ENCODE measurements at regions not wholly inside any gene's neighbourhood (a gene's known extent, or its start where the extent isn't known, plus 50 kb on each side); places are given as distances from the start of the nearest gene placed in this dataset.

DNA sequence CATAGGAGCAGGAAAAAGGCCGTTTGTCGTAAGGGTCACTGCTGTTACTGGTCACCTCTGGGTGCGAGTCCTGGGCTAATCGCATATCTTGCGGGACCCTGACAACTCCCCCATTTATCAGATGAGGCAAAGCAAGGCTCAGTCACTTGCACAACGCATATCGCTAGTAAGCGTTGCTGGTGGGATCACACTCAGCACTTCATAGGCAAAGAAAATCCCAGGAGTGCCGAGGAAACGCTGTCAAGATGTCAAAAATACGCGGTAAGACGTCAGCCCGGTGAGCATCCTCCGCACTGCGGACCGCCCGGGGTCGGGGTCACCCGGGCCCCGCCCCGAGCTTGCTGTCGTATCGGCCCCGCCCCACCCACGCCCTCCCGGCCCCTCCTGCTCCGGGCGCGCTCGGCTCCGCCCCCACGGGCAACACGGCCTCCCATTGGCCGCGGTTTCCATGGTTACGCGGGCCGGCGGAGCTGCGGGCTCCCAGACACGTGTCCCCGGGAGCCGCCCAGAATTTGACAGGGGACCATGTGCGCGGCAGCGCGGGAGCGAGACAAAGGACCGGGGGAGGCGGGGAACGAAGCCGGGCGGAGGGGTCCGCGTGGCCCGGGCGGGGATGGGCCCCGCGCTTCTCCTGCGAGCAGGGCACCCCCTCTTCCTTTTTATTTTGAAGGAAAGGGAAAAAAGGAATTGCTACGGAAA lies 80.2 kb upstream of the IER5L start:
- Histone ChIP-seq H3K36me3 (ENCODE audit: insufficient read depth, low read length) (no peaks in the 10 kb centered on the region), H3K27ac (ENCODE audit: low read depth, low read length) (no peak overlapping the region), H3K27me3 (ENCODE audit: insufficient read depth, low read length) (peaks cover 32% of the 10 kb centered on the region), H3K9me3 (ENCODE audit: insufficient read depth, low read depth, low read length) (no peaks in the 10 kb centered on the region), H3K9ac (ENCODE audit: low read depth, low read length) (peak overlapping the region; percentile 54), H3K4me3 (ENCODE audit: low read length) (peak overlapping the region; percentile 39), H3K4me1 (ENCODE audit: insufficient read depth, low read length) (peaks cover 7% of the 10 kb centered on the region)
- 8% methylated on average over 62 of the region's 62 CpGs for WGBS

- Histone ChIP-seq H3K27ac (ENCODE audit: low read depth, low read length) (no peak overlapping the region), H3K27me3 (ENCODE audit: insufficient read depth, low read length) (peaks cover 32% of the 10 kb centered on the region), H3K36me3 (ENCODE audit: insufficient read depth, low read length) (no peaks in the 10 kb centered on the region), H3K9ac (ENCODE audit: low read depth, low read length) (no peak overlapping the region), H3K9me3 (ENCODE audit: insufficient read depth, low read depth, low read length) (no peaks in the 10 kb centered on the region), H3K4me1 (ENCODE audit: insufficient read depth, low read length) (peaks cover 7% of the 10 kb centered on the region), H3K4me3 (ENCODE audit: low read length) (no peak overlapping the region)
- 84% methylated on average over 13 of the region's 13 CpGs for WGBS
Observed at GRCh38 chr9:129256959-129257713, 79.1 kb upstream of the IER5L start.

DNA sequence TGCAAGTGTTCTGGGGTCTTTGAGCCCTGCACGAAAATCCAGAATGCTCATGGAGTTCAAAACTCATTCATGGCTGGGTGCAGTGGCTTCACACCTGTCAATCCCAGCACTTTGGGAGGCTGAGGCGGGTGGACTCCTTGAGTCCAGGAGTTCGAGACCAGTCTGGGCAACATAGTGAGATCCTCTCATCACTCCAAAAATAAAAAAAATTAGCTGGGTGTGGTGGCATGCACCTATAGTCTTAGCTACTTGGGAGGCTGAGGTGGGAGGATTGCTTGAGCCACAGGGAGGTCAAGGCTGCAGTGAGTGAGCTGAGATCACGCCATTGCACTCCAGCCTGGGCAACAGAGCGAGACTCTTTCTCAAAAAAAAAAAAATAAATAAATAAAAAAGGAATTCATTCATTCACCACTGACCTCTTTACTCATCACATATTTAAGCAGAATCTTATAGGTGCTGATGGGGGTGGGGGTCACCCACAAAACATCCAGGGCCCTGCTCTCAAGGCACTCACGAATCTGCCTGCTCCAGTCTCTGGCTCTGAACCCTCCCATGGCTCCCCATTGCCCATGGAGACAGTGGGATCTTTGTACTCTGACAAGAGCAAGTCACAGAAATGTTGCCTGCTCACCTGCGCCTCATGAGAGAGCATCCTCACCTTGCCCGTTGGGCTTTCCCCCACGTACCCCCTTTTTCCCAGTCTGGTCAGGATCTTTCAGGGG lies 76.7 kb upstream of the IER5L start:
- H3K9ac ChIP-seq (ENCODE audit: low read depth, low read length), result no peak overlapping the region
- no peaks in the 10 kb centered on the region for H3K36me3 ChIP-seq (ENCODE audit: insufficient read depth, low read length)
- no peak overlapping the region for H3K4me3 ChIP-seq (ENCODE audit: low read length)
- no peaks in the 10 kb centered on the region for H3K9me3 ChIP-seq (ENCODE audit: insufficient read depth, low read depth, low read length)
- WGBS, result 82% methylated on average over 7 of the region's 9 CpGs
- peaks cover 25% of the 10 kb centered on the region for H3K27me3 ChIP-seq (ENCODE audit: insufficient read depth, low read length)
- no peak overlapping the region for H3K27ac ChIP-seq (ENCODE audit: low read depth, low read length)
- peaks cover 7% of the 10 kb centered on the region for H3K4me1 ChIP-seq (ENCODE audit: insufficient read depth, low read length)

DNA sequence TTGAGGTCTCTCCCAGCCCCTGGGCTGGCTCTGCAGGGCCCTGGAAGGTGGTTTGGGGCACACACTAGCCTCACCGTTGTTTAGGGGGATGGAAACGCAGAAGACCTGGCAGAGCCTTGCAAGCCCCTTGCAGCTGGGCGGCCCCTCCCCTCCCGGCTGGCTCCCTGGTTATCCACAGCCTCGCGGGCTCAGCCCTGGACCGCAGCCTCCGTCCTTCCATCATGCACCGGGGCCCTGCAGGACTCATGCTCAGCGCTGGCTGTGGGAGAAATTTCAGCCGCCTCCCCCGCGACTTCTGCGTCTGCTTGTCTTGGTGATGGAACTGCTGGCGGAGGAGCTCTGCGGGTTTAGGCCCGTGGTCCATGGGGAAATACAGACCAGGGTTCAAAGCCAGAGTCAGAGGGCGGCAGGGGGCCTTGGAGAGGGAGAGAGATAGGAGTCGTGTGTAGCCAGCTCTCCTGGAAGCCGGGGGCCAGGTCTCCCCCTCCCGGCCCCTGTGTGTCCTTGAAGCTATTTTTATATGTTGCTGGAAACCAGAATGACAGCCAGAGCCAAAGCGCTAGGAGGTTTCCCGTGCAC lies 75.8 kb upstream of the IER5L start:
- WGBS, result 78% methylated on average over 23 of the region's 23 CpGs
- Histone ChIP-seq H3K4me1 (ENCODE audit: insufficient read depth, low read length) (peaks cover 3% of the 10 kb centered on the region), H3K9ac (ENCODE audit: low read depth, low read length) (no peak overlapping the region), H3K27ac (ENCODE audit: low read depth, low read length) (no peak overlapping the region), H3K27me3 (ENCODE audit: insufficient read depth, low read length) (peaks cover 17% of the 10 kb centered on the region), H3K9me3 (ENCODE audit: insufficient read depth, low read depth, low read length) (no peaks in the 10 kb centered on the region; the same call in 1 of the 2 replicates), H3K4me3 (ENCODE audit: low read length) (no peak overlapping the region), H3K36me3 (ENCODE audit: insufficient read depth, low read length) (no peaks in the 10 kb centered on the region)

DNA sequence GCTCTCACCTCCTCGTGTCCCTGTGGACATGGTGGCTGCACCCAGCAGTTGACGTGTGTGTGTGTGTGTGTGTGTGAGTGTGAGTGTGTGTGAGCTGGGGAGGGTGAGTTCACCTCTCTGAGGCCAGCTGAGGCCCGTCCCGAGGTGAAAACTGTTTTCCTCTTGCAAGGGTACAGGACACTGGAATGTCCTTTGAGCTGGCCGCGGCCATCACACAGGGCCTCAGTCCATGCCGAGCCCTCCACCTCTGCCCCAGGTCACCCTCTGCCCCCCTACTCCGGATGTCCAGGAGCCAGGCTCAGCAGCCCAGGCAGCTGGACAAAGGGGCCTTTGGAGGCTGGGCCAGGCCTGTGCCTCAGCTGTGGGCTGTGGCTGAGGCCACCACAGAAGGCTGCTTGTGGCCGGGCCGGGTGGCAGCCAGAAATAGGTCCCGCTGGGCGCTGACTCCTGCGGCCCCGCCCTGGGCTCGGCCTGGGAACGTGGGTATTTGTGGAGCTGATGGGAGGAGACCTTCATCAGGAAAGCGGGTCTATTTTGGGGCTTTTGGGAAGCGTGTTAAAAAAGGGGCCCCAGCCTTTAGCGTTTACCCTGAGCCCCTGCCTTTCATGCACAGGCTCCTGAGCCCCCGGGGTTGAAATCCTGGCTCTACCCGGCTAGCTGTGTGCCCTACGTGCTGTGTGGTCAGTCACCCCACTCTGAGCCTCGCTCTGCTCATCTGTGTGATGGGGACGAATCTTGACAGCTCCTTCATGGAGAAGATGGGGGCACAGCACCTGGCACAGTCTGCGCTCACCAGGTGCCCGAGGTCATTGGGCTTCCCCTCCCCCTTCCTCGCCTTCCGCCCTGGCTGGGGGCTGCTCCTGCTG lies 75.1 kb upstream of the IER5L start:
- no peaks in the 10 kb centered on the region; the same call in 1 of the 2 replicates for H3K4me1 ChIP-seq (ENCODE audit: insufficient read depth, low read length)
- H3K36me3 ChIP-seq (ENCODE audit: insufficient read depth, low read length), result no peaks in the 10 kb centered on the region
- H3K9ac ChIP-seq (ENCODE audit: low read depth, low read length), result no peak overlapping the region
- H3K4me3 ChIP-seq (ENCODE audit: low read length), result no peak overlapping the region
- WGBS, result 85% methylated on average over 28 of the region's 28 CpGs
- H3K27ac ChIP-seq (ENCODE audit: low read depth, low read length), result no peak overlapping the region
- peaks cover 12% of the 10 kb centered on the region for H3K27me3 ChIP-seq (ENCODE audit: insufficient read depth, low read length)
- H3K9me3 ChIP-seq (ENCODE audit: insufficient read depth, low read depth, low read length), result no peaks in the 10 kb centered on the region; the same call in 1 of the 2 replicates

DNA sequence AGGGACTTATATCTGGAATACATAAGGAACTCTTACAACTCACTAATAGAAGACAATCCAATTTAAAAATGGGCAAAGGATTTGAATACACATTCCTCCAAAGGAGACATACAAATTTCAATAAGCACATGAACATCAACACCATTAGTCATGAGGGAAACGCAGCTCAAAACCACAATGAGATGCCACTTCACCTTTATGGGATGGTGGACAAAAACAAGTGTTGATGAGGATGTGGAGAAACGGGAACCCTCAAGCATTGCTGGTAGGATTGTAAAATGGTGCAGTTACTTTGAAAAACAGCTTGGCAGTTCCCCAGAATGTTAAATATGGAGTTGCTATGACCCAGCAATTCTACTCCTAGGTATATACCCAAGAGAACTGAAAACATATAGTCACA lies 72.7 kb upstream of the IER5L start:
- no peak overlapping the region for H3K27ac ChIP-seq (ENCODE audit: low read depth, low read length)
- no peaks in the 10 kb centered on the region for H3K27me3 ChIP-seq (ENCODE audit: insufficient read depth, low read length)
- no peaks in the 10 kb centered on the region for H3K36me3 ChIP-seq (ENCODE audit: insufficient read depth, low read length)
- H3K4me1 ChIP-seq (ENCODE audit: insufficient read depth, low read length), result no peaks in the 10 kb centered on the region; the same call in 1 of the 2 replicates
- WGBS, result 88% methylated on average over 2 of the region's 2 CpGs
- no peaks in the 10 kb centered on the region; the same call in 1 of the 2 replicates for H3K9me3 ChIP-seq (ENCODE audit: insufficient read depth, low read depth, low read length)
- no peak overlapping the region for H3K4me3 ChIP-seq (ENCODE audit: low read length)
- H3K9ac ChIP-seq (ENCODE audit: low read depth, low read length), result no peak overlapping the region

GRCh38 chr9:129247285-129248153 lies 69.5 kb upstream of the IER5L start:
- no peaks in the 10 kb centered on the region for H3K27me3 ChIP-seq (ENCODE audit: insufficient read depth, low read length)
- 94% methylated on average over 13 of the region's 13 CpGs for WGBS
- H3K27ac ChIP-seq (ENCODE audit: low read depth, low read length), result no peak overlapping the region
- H3K36me3 ChIP-seq (ENCODE audit: insufficient read depth, low read length), result no peaks in the 10 kb centered on the region
- no peaks in the 10 kb centered on the region; the same call in 1 of the 2 replicates for H3K9me3 ChIP-seq (ENCODE audit: insufficient read depth, low read depth, low read length)
- H3K9ac ChIP-seq (ENCODE audit: low read depth, low read length), result no peak overlapping the region
- no peaks in the 10 kb centered on the region for H3K4me1 ChIP-seq (ENCODE audit: insufficient read depth, low read length)
- H3K4me3 ChIP-seq (ENCODE audit: low read length), result no peak overlapping the region

GRCh38 chr9:129245276-129245675 lies 67.2 kb upstream of the IER5L start:
- no peaks in the 10 kb centered on the region for H3K4me1 ChIP-seq (ENCODE audit: insufficient read depth, low read length)
- no peaks in the 10 kb centered on the region; the same call in 1 of the 2 replicates for H3K9me3 ChIP-seq (ENCODE audit: insufficient read depth, low read depth, low read length)
- WGBS, result 69% methylated on average over 15 of the region's 15 CpGs
- no peak overlapping the region for H3K4me3 ChIP-seq (ENCODE audit: low read length)
- H3K27ac ChIP-seq (ENCODE audit: low read depth, low read length), result no peak overlapping the region
- no peaks in the 10 kb centered on the region for H3K36me3 ChIP-seq (ENCODE audit: insufficient read depth, low read length)
- no peaks in the 10 kb centered on the region for H3K27me3 ChIP-seq (ENCODE audit: insufficient read depth, low read length)
- H3K9ac ChIP-seq (ENCODE audit: low read depth, low read length), result no peak overlapping the region

GRCh38 chr9:129242971-129243561 lies 65.0 kb upstream of the IER5L start:
- Histone ChIP-seq H3K4me3 (ENCODE audit: low read length) (no peak overlapping the region), H3K9me3 (ENCODE audit: insufficient read depth, low read depth, low read length) (no peaks in the 10 kb centered on the region), H3K27me3 (ENCODE audit: insufficient read depth, low read length) (no peaks in the 10 kb centered on the region), H3K36me3 (ENCODE audit: insufficient read depth, low read length) (no peaks in the 10 kb centered on the region), H3K4me1 (ENCODE audit: insufficient read depth, low read length) (no peaks in the 10 kb centered on the region), H3K27ac (ENCODE audit: low read depth, low read length) (no peak overlapping the region), H3K9ac (ENCODE audit: low read depth, low read length) (no peak overlapping the region)
- WGBS, result 87% methylated on average over 20 of the region's 20 CpGs
